HG02870 (cell line): ENCODE measurements at regions not wholly inside any gene's neighbourhood (a gene's known extent, or its start where the extent isn't known, plus 50 kb on each side); places are given as distances from the start of the nearest gene placed in this dataset.

Source experiments
- ATAC-seq: cut with Tn5 transposase; IDR thresholded peaks from one replicate; pipeline ENCODE4 v1.9.1; 2021; ENCODE audit warnings: mild to moderate bottlenecking, moderate library complexity; ENCODE audit not compliant: unreplicated experiment

DNA sequence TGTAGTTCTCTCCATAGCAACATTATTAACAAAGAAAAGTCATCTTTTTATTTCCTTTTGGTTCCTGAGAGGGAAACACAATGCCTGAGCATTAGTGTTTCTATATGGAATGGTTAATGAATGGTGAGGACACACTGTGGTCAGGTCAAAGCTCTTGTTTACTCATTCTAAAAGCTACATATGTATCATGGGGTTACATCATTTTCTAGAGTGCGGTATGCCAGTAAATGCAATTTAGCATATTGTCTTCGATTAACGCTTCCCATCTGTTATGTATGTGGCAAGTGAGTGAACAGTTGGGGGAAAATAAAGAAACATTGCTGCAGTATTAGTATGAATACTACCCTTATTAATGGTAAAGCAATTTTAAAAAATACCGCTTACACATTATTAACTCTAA, 1152.2 kb upstream of the SPRY2 start:
- ATAC-seq, result no peak

DNA sequence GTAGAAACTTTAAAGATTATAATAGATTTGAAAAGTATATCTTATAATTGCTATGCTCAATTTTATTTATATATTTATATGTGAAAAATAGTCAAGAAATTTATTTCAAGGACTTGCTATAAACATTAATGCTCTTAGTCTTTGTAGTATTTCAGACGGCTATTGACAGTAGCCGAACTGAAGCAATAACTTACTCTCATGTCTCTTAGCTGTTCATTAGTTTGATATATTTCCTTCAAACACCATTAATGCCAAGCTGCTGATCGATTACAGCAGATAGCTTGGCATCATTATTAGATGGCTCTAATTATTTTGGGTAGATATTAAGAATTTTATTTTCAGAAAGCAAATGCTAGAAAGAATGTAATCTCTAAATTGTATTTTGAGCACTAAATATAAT, 1151.5 kb upstream of the SPRY2 start:
- no peak for ATAC-seq

DNA sequence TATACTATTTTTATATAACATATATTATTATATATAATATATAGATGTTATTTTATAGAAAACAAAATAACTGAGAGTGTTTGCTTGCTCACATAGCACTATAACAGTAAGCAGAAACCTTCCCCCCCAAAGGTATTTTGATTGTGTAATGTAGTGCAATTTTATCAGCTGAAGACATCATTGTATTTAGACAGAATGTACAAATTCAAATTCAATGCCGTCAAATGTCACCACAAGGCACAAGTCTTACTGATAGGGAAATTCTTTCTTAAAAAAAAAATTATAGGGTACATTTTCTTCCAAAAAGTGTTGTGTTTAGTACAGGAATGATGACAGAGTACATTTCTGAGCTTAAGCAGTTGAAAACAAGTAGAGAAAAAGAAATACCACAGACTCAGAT, 1147.1 kb upstream of the SPRY2 start:
- no peak for ATAC-seq

DNA sequence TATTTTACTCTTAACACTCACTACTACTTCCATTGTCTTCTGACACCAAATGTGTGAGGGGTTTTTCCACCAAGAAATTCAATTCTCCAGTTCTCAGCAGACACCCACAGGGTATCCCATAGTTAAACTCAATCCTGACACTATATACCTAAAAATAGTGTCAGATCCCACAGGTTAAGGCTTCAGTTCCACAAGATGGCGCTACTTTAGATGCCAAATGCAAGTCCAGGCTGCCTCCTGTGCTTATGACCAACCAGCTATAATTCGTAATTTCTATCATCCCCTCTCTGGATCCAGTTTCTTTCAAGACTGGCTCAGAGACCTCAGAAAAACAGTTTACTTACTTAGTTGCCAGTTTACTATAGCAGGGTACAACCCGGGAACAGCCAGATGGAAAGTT, 1146.2 kb upstream of the SPRY2 start:
- ATAC-seq, result no peak

DNA sequence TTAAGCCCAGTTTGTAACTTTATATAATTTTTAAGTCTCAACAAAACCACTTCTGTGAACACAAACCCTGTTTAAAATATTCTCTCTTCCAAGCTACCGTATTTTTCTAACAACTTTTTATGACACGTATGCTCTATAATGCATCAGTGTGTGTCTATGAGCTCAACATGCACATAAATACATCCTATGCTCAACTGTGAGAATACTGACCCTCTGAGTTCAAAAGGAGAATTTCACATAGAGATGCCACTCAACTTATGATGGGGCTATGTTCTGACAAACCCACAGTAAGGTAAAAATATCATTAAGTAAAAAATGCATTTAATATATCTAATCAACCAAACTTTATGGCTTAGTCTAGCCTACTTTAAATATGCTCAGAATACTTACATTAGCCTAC, 1139.7 kb upstream of the SPRY2 start:
- ATAC-seq, result no peak

DNA sequence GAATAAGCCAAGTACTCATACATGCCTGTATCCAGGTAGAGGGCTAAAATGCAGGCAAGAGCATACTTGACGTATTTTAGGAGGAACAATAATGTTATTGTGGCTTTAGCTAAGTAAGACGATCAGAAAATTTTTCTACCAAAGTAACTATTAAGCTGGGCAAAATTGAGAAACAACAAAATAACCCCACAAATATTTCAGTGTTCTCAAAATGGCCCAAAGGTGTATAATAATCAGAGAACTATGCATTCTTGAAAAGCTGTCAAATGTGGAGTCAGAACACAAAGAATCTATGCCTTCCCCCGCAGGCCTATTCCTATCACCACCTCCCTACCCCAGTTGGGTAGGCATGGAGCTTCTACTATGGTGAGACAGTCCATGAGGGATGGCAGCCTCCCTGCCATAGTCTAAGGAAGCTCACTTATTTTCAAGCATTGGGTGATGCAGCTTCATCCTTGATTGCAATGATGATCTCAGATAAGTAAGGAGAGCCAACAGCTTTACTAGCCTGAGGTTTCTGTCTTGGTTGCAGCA, 1132.5 kb upstream of the SPRY2 start:
- no peak for ATAC-seq

DNA sequence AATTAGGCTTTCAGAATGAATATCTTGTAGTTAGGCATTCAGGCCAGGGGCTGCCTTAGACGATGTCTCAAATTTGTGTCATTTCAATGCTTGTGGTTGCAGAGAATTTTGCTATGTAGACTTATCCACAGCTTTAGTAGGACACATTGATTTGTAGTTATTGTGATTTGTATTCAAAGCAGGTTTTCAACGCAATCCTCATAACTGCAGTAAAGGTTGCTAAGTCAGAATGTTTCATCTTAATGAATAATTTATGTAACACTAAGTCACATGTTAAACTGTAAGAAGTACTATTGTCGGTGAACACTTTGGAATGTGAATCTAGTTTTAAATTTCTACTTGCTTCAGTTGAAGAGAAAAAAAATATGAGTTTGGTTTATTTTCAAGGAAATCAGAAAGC, 1117.2 kb upstream of the SPRY2 start:
- no peak for ATAC-seq

DNA sequence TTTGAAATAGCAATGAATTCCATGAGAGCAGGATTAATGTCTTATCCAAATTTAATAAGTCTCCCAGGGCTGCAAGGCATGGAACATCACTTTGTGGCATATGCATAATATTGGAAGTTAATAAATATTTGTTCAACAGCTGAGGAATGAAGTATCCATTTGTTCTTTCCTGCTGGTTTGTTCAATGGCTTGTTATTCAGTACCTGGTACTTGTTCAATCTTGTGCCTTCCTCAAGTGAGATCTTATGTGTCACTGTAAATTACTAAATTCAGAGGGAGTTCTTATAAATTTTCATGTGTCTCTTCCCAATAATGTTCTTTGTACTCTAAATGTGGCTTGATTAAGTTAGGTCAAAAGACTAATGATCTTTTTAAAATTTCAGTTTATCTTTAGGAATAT, 1105.5 kb upstream of the SPRY2 start:
- ATAC-seq, result no peak

DNA sequence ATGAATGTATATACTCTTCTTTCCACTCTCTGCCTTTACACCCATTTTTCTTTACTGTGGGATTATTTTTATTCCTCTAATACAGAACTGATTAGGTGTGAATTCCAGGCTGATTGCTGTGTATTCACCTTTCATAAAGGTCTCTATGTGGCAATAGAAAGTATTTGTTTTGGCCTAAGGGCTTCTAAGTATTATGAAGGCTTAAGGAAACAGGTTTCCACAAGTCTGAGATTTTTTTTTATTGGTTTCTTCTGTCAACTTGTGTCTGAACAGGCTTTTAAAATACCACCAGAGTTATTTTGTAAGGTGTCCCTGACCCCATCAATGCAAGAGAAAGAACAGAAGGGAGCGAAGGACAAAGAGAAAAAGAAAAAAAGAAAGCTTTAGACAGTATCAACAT, 1102.0 kb upstream of the SPRY2 start:
- no peak for ATAC-seq

DNA sequence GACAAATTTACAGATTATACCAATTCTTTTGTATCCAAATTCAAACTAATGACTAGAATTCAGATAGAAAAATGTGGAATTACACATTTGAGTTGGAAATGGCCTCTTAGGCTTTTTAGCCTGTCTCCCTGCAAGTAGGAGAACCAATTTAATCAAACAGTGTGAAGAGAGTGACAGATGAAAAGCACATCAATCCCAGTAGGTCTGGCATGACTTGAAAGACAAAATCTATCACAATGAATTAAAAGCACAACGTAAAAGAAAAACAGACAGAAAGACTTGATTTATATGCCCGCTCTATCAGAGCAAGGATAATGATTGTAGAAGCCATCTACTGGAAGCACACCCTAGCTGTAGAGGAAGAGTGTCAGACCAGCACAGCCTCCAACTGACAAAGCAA, 1084.4 kb upstream of the SPRY2 start:
- no peak for ATAC-seq

DNA sequence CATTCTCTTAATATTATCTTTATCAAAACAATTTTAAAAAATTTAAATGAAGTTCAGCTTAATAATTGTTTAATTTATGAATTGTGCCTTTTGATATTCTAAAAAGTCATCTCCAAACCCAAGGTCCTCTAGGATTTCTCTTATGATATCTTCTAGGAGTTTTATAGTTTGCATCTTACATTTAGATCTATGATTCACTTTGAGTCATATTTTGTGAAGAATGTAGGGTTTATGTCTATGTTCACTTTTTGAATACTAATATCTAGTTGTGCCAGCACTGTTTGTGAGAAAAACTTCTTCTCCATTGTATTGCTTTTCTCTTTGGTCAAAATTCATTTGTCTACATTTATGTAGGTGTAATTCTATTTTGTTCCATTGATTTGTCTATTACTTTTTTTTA, 1068.4 kb upstream of the SPRY2 start:
- no peak for ATAC-seq

DNA sequence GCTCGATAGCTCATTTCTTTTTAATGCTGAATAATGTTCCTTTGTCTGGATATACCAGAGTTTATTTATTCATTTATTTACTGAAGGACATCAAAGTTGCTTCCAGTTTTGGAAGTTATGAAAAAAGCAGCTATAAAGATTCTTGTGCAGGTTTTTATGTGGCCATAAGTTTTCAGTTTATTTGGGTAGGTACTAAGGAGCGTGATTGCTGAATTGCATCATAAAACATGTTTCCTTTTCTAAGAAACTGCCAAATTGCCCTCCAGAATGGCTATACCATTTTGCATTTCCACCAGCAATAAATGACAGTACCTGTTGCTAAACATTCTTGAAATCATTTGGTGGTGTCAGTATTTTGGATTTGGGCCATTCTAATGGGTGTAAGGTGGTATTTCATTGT, 1067.7 kb upstream of the SPRY2 start:
- no peak for ATAC-seq

DNA sequence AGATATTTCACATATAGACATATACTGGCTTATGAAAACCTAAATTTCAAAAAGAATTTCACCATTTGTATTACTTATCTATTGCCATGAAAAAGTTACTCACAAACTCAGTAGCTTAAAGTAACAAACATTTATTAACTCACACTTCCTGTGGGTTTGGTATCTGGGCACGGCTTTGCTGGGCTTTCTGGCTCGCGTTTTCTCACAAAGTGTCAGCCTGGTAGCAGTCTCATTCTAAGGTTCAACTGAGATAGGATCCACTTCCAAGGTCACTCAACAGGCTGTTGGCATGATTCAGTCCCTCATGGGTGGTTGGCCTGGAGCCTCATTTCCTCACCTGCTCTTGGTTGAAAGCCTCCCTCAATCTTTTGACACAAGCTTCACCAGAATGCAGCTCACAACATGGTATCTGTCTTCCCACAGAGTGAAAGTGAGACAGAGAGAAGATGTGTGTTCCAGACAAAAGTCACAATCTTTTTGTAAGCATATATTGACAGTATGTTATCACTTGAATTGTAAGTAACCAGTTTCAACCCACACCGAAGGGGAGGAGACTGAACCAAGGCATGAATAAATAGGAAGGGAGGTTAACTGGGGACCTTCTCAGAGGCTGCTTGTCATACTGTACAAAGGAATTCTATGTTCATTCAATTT, 1065.8 kb upstream of the SPRY2 start:
- no peak for ATAC-seq

DNA sequence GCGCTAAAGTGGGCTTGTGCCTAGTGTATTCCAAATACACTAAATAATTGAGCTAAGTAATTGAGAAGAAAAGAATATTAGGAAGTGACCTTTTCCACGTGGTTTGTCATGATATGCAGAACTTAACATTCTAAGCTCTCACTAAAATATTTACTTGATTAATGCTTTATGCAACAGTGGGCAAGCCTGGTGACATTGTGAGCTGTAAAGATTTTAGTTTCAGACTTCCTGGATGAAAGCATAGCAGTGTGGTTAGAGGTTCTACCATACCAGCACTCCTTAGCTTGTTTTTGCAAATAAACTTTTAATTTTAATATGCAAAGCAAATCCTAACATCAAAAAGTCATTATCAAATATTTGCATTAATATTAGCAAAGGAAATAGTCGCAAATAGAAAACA, 1065.1 kb upstream of the SPRY2 start:
- no peak for ATAC-seq

DNA sequence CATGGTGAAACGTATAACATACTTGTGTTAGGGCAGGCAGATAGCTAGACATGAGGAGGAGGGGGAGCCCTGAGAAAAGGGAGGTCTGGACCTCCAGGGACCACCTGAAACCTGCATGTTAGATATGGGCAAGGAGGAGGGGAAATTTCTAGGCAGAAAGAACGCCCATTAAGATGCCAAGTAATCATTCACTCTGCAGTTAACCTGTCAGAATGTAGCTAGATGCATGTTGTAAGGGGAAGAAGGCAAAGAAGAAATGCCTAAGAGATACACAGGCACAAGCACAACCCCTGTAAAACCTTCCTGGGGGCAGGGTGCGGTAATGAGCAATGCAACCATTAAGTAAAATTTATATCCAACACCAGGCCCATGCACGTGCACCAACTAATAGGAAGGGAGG, 1055.3 kb upstream of the SPRY2 start:
- no peak for ATAC-seq

DNA sequence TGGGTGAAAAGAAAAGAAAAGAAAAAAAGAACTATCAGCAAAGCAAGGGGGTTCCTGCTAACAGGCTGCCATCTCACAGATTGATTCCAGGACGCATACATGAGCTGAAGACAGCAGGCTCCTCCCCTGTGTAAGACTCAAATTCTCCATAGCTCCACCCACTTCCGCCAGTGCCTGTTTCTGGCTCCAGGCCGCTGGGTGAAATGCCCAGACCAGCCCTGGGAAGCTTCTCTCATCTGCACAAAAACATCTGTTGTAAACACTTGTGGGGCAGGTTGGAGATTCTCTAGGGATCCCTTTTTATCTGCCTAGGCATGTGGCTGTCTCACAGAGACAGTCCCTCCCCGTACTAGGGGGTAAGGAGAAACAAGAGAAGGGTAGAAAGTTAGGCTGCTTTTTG, 1054.4 kb upstream of the SPRY2 start:
- ATAC-seq, result no peak

DNA sequence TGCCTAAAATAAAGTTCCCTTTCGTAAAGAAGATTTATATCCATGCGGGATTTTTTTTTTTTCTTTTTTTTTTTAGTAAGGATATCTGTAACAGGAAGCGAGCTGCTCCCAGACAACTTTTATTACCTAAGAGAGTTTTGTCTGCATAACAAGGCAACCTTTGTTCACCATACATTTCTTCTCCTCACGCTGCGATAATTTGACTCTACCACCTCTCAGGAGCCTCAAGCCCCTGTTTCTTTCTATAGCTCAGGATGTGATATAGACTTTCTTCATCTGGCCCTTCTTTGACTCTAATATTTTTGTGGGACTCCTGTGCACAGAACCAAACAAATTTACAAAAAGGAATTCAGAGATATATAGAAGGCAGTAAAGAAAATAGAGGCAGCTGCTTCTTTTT, 1053.7 kb upstream of the SPRY2 start:
- ATAC-seq, result no peak

DNA sequence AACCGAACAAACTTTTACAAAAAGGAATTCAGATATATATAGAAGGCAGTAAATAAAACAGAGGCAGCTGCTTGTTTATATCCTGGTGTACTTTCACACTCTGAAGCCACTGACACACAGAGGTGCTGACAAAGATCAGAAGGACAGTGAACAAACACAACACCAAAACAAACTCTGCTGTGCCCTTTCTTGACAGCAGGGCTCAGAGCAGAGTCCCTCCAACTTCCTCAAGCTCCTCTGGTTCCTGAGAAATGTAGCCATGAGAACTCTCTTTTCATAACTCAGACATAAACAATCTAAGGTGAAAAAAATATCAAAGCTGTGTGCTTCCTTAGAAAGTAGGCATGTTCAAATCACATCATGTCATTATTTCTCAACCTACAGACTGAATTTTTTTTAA, 1052.8 kb upstream of the SPRY2 start:
- ATAC-seq, result no peak

DNA sequence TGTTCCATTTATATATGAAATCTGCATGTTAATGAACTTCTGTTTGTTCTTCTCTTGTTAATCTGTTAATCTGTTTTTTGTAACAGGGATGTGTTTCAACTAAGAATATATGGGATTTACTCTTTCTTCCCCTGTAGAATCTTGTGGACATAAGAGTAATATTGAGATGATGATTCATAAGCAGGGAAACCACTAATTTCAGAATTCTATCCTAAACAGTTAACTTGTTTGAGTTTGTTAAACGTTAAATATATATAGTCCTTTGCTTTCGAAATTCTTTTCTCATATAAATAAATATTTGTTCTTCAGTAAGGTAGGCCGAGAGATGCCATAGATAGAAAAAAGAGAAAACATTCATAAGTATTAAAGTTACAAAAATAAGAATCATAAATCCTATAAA, 1052.2 kb upstream of the SPRY2 start:
- ATAC-seq, result no peak

DNA sequence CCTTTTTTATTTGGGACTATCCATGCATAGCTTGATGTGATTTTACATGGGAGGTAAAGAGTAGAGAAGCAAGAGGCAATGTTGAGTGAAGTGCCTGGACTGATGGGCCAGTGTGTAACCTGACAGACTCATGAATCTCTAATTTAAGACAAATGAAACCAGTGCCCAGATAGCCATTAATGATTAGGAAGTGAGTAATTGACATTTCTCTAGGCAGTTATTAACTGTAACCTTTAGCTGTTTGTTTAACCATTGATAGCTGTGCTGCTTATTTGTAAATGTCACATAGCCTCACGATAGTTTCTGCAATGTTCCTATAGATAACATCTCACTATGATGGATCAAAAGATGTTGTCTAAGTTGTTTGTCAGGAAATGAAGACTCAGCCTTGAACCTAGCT, 1047.5 kb upstream of the SPRY2 start:
- no peak for ATAC-seq

DNA sequence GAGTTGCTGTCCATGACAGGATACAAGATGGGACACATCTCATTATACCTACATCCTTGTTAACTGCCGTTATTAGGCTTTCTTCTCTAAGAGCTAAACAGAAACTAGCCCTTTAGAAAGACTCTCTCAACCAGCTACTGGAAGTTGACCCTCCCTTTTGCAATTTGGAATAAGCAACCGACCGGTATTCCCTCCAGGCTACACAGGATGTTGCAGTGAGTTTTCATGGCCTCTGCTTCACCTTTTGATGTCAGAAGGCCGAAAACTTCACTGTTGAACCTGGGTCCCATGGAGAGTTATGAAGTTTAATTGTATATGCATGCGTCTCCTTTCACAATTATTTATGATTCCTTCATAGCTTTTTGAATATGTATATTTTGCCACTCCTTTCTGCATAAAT, 1042.5 kb upstream of the SPRY2 start:
- no peak for ATAC-seq

DNA sequence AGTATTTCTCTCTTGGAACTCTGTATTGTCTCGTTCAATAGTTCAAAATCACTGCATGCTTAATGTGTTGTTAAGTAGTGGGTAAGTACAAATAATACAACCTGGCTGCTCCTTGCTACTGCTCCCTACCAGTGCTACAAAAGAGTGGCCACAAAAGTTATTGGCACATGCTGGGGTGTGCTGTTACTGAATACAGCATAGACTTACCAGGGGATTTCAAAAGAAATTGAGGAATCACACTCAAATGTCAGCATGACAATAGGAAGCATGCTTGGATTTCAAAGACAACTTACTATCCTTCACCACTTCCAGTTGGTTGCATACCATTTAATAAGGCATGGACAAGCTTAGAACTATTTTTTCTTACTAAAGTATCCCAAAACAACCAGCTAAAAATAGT, 1041.3 kb upstream of the SPRY2 start:
- ATAC-seq, result no peak

DNA sequence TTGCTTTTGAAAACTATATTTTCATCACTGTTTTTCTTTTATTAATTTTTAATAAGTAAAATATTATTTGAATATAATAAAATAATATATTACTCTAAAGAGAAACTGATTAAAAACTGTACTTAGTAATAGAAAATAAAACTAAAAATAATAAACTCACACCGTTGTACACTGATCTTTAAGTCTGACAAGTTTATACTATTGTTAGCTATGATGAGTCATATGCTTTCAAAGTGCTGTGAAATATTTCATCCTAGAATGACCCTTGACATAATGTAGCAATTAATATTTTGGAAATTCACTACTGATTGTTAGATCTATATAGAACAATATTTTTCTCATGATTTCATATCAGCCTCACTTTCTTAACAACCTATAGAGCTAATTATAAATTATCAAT, 1040.6 kb upstream of the SPRY2 start:
- no peak for ATAC-seq
